GM18508 (cell line): ENCODE measurements at regions not wholly inside any gene's neighbourhood (a gene's known extent, or its start where the extent isn't known, plus 50 kb on each side); places are given as distances from the start of the nearest gene placed in this dataset.

Experiments
- ATAC-seq: cut with Tn5 transposase; IDR thresholded peaks from one replicate; pipeline ENCODE4 v1.9.1; 2021; ENCODE audit warnings: moderate number of reproducible peaks; ENCODE audit not compliant: insufficient read depth, unreplicated experiment

- ATAC-seq: no peak
Measured at GRCh38 chr10:31721096-31721495, 207.5 kb downstream of the ARHGAP12 start.

- ATAC-seq: no peak
Measured at GRCh38 chr10:31720546-31720945, 208.1 kb downstream of the ARHGAP12 start.

- ATAC-seq: no peak
Measured at GRCh38 chr10:31709476-31709875, 219.2 kb downstream of the ARHGAP12 start.

- no peak for ATAC-seq
Measured at GRCh38 chr10:31709028-31709427, 219.6 kb downstream of the ARHGAP12 start.

- ATAC-seq: no peak
Measured at GRCh38 chr10:31708474-31708873, 220.2 kb downstream of the ARHGAP12 start.

- ATAC-seq: no peak
Measured at GRCh38 chr10:31708046-31708445, 220.6 kb downstream of the ARHGAP12 start.

GRCh38 chr10:31707093-31708039 is 221.3 kb downstream of the ARHGAP12 start:
- peak; percentile 79 for ATAC-seq

GRCh38 chr10:31706464-31707092 is 222.1 kb downstream of the ARHGAP12 start:
- no peak for ATAC-seq

GRCh38 chr10:31705136-31705535 is 223.5 kb downstream of the ARHGAP12 start:
- no peak for ATAC-seq

- ATAC-seq: no peak
Measured at GRCh38 chr10:31704195-31704594, 224.4 kb downstream of the ARHGAP12 start.

GRCh38 chr10:31702954-31703353 is 225.7 kb downstream of the ARHGAP12 start:
- no peak for ATAC-seq

GRCh38 chr10:31702005-31702404 is 226.6 kb downstream of the ARHGAP12 start:
- ATAC-seq: no peak

- no peak for ATAC-seq
Measured at GRCh38 chr10:31701546-31701945, 227.1 kb downstream of the ARHGAP12 start.

GRCh38 chr10:31700181-31700611 is 228.4 kb downstream of the ARHGAP12 start:
- ATAC-seq: no peak

GRCh38 chr10:31698181-31698830 is 230.3 kb downstream of the ARHGAP12 start:
- no peak for ATAC-seq

- no peak for ATAC-seq
Measured at GRCh38 chr10:31697271-31698180, 231.1 kb downstream of the ARHGAP12 start.

GRCh38 chr10:31694929-31695837 is 233.4 kb downstream of the ARHGAP12 start:
- no peak for ATAC-seq

- ATAC-seq: no peak
Measured at GRCh38 chr10:31694126-31694685, 234.4 kb downstream of the ARHGAP12 start.

GRCh38 chr10:31693491-31693890 is 235.1 kb downstream of the ARHGAP12 start:
- no peak for ATAC-seq
